WTC11 (cell line): ENCODE measurements at regions not wholly inside any gene's neighbourhood (a gene's known extent, or its start where the extent isn't known, plus 50 kb on each side); places are given as distances from the start of the nearest gene placed in this dataset.

ENCODE experiments used
- FOXK1 ChIP-seq: sonication (generic); formaldehyde crosslinking; IDR thresholded peaks from 2 replicates; pipeline ENCODE4 v1.8.0; 2022; ENCODE audit warnings: mild to moderate bottlenecking, moderate library complexity, missing genetic modification reagents
- NR1H2 ChIP-seq: sonication (generic); formaldehyde crosslinking; IDR thresholded peaks from 2 replicates; pipeline ENCODE4 v1.9.0; 2021; ENCODE audit warnings: mild to moderate bottlenecking, moderate library complexity, missing genetic modification reagents
- TEAD4 ChIP-seq: sonication (generic); formaldehyde crosslinking; IDR thresholded peaks from 2 replicates; pipeline ENCODE4 v1.8.0; 2022; ENCODE audit warnings: mild to moderate bottlenecking, missing genetic modification reagents
- ZNF232 ChIP-seq: sonication (generic); formaldehyde crosslinking; IDR thresholded peaks from 2 replicates; pipeline ENCODE4 v1.8.0; 2022; ENCODE audit warnings: mild to moderate bottlenecking, missing genetic modification reagents
- ZNF416 ChIP-seq: fragments of 250-450 bp; sonication (Bioruptor Pico); IDR thresholded peaks from 2 replicates; pipeline ENCODE4 v1.9.0; 2021; ENCODE audit warnings: mild to moderate bottlenecking, inconsistent platforms
- TF ChIP-seq, protein P1 (sequence below): sonication (generic); formaldehyde crosslinking; conservative IDR thresholded peaks from 2 replicates; pipeline ENCODE4 v1.8.1; 2022; ENCODE audit warnings: mild to moderate bottlenecking, missing genetic modification reagents
- TF ChIP-seq, protein P2 (sequence below): fragments of 200-600 bp; IDR thresholded peaks from 2 replicates; pipeline ENCODE4 v1.8.0; 2022; ENCODE audit warnings: antibody characterized with exemption

DNA sequence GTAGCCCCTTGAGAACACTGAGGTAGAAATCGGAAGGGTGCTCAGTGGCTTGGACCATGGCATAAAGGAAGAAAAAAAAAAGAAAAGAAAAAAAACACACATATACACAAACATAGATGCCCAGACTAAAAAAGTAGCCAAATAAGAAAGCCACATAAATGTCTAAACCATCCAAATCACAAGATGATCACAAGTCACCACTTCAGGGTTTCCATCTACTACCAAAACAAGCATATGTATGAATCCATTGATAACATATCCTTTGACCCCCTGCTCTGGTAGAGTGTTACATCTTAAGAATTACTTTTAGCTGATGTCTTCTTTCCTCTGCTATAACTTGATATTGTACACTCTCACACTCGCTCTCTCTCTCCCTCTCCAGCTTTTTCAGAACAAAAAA lies 245.9 kb downstream of the AHR start:
- TF ChIP-seq, protein P1, sequence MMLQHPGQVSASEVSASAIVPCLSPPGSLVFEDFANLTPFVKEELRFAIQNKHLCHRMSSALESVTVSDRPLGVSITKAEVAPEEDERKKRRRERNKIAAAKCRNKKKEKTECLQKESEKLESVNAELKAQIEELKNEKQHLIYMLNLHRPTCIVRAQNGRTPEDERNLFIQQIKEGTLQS (CRISPR knock-in tag) = no peak
- TF ChIP-seq, protein P2, sequence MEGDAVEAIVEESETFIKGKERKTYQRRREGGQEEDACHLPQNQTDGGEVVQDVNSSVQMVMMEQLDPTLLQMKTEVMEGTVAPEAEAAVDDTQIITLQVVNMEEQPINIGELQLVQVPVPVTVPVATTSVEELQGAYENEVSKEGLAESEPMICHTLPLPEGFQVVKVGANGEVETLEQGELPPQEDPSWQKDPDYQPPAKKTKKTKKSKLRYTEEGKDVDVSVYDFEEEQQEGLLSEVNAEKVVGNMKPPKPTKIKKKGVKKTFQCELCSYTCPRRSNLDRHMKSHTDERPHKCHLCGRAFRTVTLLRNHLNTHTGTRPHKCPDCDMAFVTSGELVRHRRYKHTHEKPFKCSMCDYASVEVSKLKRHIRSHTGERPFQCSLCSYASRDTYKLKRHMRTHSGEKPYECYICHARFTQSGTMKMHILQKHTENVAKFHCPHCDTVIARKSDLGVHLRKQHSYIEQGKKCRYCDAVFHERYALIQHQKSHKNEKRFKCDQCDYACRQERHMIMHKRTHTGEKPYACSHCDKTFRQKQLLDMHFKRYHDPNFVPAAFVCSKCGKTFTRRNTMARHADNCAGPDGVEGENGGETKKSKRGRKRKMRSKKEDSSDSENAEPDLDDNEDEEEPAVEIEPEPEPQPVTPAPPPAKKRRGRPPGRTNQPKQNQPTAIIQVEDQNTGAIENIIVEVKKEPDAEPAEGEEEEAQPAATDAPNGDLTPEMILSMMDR = no peak
- TF ChIP-seq TEAD4 (CRISPR knock-in tag) (no peak), NR1H2 (CRISPR knock-in tag) (no peak), ZNF416 (no peak), FOXK1 (CRISPR knock-in tag) (no peak), ZNF232 (CRISPR knock-in tag) (no peak)
